ENCODE measurements at regions not wholly inside any gene's neighbourhood (a gene's known extent, or its start where the extent isn't known, plus 50 kb on each side); places are given as distances from the start of the nearest gene placed in this dataset.
A peak's percentile ranks its signal among the peaks of the same experiment; 100 is the strongest.

DNA sequence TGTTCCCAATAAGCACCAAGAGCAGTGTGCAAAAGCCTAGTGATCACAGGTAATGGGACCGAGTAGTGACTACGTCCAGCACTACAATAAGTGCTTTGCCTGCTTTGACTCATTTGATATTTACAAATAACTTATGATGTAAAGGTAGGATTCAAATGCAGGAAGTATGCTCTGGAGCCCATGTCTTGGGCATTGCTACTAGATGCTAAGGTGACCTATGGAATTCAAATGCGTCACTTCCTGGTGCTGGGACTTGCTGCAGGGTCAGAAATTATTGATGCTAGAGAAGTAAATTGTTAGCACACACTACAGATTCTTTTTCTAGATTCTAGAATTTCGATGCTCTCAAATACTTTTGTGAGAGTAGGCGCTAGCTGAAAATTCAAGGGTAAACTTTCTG lies 101.2 kb upstream of the TSC22D2 start:
- TF ChIP-seq, protein P1, sequence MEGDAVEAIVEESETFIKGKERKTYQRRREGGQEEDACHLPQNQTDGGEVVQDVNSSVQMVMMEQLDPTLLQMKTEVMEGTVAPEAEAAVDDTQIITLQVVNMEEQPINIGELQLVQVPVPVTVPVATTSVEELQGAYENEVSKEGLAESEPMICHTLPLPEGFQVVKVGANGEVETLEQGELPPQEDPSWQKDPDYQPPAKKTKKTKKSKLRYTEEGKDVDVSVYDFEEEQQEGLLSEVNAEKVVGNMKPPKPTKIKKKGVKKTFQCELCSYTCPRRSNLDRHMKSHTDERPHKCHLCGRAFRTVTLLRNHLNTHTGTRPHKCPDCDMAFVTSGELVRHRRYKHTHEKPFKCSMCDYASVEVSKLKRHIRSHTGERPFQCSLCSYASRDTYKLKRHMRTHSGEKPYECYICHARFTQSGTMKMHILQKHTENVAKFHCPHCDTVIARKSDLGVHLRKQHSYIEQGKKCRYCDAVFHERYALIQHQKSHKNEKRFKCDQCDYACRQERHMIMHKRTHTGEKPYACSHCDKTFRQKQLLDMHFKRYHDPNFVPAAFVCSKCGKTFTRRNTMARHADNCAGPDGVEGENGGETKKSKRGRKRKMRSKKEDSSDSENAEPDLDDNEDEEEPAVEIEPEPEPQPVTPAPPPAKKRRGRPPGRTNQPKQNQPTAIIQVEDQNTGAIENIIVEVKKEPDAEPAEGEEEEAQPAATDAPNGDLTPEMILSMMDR (IDR thresholded peaks at IDR 0.05; ENCODE audit: low read depth, low read length): no peak
- no peak overlapping the region for H3K4me3 ChIP-seq (replicated peaks in 1 of 2; ENCODE audit: low read depth in 2 of 2, low read length in 2 of 2)
- no peak for DNase-seq (ENCODE audit: low read depth in 2 of 2)

DNA sequence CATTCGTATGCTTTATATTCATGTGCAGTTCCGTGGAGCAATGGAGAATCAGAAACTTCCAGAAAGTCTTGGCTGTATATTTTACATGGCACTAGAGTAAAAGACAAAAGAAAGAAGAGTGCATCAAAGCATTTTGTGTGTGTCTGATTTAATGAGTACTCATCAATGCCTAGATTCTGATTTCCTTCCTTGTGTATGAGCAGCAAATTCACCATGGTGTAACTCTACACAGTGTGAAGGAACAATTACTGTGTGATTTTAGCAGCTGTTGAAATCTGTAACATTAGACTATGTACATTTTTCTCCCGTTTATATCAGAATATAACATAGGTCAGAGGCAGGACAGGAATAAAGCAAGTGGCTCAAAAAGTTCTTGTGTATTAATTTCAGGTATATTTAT lies 102.0 kb upstream of the TSC22D2 start:
- no peak overlapping the region for H3K4me3 ChIP-seq (replicated peaks in 1 of 2; ENCODE audit: low read depth in 2 of 2, low read length in 2 of 2)
- TF ChIP-seq, protein P1 (IDR thresholded peaks at IDR 0.05; ENCODE audit: low read depth, low read length): no peak
- DNase-seq (ENCODE audit: low read depth in 2 of 2): no peak

DNA sequence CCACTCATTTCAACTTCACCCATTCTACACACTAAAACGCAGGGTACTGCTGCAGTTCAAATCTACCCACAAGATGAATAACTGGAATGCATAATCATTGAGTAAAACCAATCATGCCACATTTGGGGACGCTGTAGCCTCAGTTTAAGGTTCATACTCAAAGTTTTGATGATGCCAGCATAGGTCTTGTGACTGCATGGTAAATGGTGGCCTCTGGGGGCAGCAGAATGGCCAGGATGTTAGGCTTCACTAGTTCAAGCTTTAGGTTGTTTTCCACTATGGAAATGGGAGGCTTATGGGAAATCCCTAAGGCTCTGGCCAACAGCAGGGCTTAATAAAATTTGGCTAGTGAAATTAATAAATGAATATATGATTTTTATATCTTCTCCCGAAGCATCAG lies 104.3 kb upstream of the TSC22D2 start:
- peak in 1 of 2 donors; percentile 27 for DNase-seq (ENCODE audit: low read depth in 2 of 2)
- TF ChIP-seq, protein P1 (IDR thresholded peaks at IDR 0.05; ENCODE audit: low read depth, low read length): peak; percentile 38
- no peak overlapping the region for H3K4me3 ChIP-seq (replicated peaks in 1 of 2; ENCODE audit: low read depth in 2 of 2, low read length in 2 of 2)

- no peak for DNase-seq (ENCODE audit: low read depth in 2 of 2)
Observed at GRCh38 chr3:150302246-150302645, 105.9 kb upstream of the TSC22D2 start.

DNA sequence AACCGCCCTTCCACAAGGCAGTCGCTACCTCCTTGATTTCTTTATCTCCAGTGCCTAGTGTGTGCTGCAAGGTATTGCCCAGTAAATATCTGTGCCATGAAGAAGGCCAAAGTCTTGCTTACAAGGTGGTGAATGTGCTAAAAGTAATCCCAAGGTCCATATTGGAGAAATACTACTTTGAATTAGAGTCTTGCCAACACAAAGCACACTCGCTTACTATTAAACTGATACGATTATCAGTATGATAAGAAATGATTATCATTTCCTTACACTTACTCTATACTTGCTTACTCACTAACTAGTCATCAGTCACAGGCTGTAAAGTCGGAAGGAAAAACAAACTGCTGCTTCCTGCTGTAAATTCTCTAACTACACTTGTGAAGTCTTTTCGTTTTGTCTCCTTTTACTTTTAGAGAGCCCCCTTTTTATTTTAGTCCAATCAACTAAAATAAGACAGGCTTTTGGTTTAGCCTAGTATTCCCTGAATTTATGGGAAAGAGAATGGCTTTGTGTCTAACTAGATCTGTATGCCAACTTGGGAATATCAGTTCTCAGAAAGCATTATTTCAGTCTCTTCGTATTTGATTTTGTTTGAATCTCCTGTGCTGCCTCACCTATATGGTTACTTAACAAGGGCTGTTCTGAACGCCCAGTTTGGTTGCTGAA lies 107.1 kb upstream of the TSC22D2 start:
- H3K4me3 ChIP-seq (replicated peaks in 1 of 2; ENCODE audit: low read depth in 2 of 2, low read length in 2 of 2): no peak overlapping the region
- TF ChIP-seq, protein P1 (IDR thresholded peaks at IDR 0.05; ENCODE audit: low read depth, low read length): no peak
- peak in 1 of 2 donors; percentile 56 for DNase-seq (ENCODE audit: low read depth in 2 of 2)

More at GRCh38 chr3:150302246-150302645, 105.9 kb upstream of the TSC22D2 start:
- no peak overlapping the region for H3K4me3 ChIP-seq (replicated peaks in 1 of 2; ENCODE audit: low read depth in 2 of 2, low read length in 2 of 2)
- TF ChIP-seq, protein P1 (IDR thresholded peaks at IDR 0.05; ENCODE audit: low read depth, low read length): no peak

- peak in 1 of 2 donors; percentile 65 for DNase-seq (ENCODE audit: low read depth in 2 of 2)
- TF ChIP-seq, protein P1 (IDR thresholded peaks at IDR 0.05; ENCODE audit: low read depth, low read length): no peak
- H3K4me3 ChIP-seq (replicated peaks in 1 of 2; ENCODE audit: low read depth in 2 of 2, low read length in 2 of 2): no peak overlapping the region
Observed at GRCh38 chr3:150300388-150300787, 107.7 kb upstream of the TSC22D2 start.

DNA sequence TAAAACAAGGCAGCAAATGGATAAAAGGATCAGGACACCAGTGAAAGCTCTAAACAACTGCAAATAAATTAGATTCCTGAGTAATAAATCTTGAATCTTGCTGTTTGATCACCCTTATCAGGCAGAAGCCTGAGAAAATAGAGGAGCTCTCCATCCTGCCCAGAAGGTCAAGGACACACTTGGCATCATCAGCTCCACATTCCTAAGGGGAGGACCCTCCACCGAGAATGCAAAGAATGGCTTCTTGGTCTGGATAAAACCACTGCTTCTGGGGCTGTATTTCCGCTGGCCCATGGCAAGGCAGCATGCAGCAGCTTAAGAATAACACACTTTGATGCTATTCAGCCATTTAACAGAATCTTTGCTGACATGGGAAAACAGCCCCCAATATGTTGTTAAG lies 108.9 kb upstream of the TSC22D2 start:
- H3K4me3 ChIP-seq (replicated peaks in 1 of 2; ENCODE audit: low read depth in 2 of 2, low read length in 2 of 2): no peak overlapping the region
- peak in 1 of 2 donors; percentile 37 for DNase-seq (ENCODE audit: low read depth in 2 of 2)
- TF ChIP-seq, protein P1 (IDR thresholded peaks at IDR 0.05; ENCODE audit: low read depth, low read length): no peak
